ENCODE measurements at regions not wholly inside any gene's neighbourhood (a gene's known extent, or its start where the extent isn't known, plus 50 kb on each side); places are given as distances from the start of the nearest gene placed in this dataset.
"Not testable (repeated sequence)": the region's sequence is repeated elsewhere in the genome, so short reads cannot be mapped to it uniquely, and the experiment has no call there.

- no peak for DNase-seq
Observed at GRCh38 chr10:108568824-108569223, 1354.5 kb downstream of the XPNPEP1 start.

- no peak for DNase-seq
Observed at GRCh38 chr10:108567899-108568752, 1355.2 kb downstream of the XPNPEP1 start.

GRCh38 chr10:108566316-108567107, 1356.8 kb downstream of the XPNPEP1 start:
- no peak for DNase-seq

GRCh38 chr10:108562105-108562504, 1361.2 kb downstream of the XPNPEP1 start:
- no peak for DNase-seq

- DNase-seq: no peak
Observed at GRCh38 chr10:108561649-108562048, 1361.7 kb downstream of the XPNPEP1 start.

GRCh38 chr10:108560488-108560887, 1362.8 kb downstream of the XPNPEP1 start:
- no peak for DNase-seq

- DNase-seq: no peak
Observed at GRCh38 chr10:108556186-108556585, 1367.1 kb downstream of the XPNPEP1 start.

GRCh38 chr10:108545921-108546320, 1377.4 kb downstream of the XPNPEP1 start:
- DNase-seq: no peak

GRCh38 chr10:108544500-108545120, 1378.7 kb downstream of the XPNPEP1 start:
- DNase-seq: peak; percentile 3 to 20

- not testable (repeated sequence) for DNase-seq
Observed at GRCh38 chr10:108533551-108533950, 1369.0 kb upstream of the SORCS1 start.

GRCh38 chr10:108523016-108523800, 1358.7 kb upstream of the SORCS1 start:
- DNase-seq: no peak

GRCh38 chr10:108521827-108522492, 1357.5 kb upstream of the SORCS1 start:
- no peak for DNase-seq

- no peak for DNase-seq
Observed at GRCh38 chr10:108515821-108516220, 1351.3 kb upstream of the SORCS1 start.

GRCh38 chr10:108500396-108500795, 1335.9 kb upstream of the SORCS1 start:
- DNase-seq: no peak

- no peak for DNase-seq
Observed at GRCh38 chr10:108496106-108496505, 1331.6 kb upstream of the SORCS1 start.

- DNase-seq: no peak
Observed at GRCh38 chr10:108490944-108491343, 1326.4 kb upstream of the SORCS1 start.

- DNase-seq: no peak
Observed at GRCh38 chr10:108471420-108471819, 1306.9 kb upstream of the SORCS1 start.

GRCh38 chr10:108469940-108470339, 1305.4 kb upstream of the SORCS1 start:
- DNase-seq: no peak

GRCh38 chr10:108465871-108466641, 1301.5 kb upstream of the SORCS1 start:
- no peak for DNase-seq

- no peak for DNase-seq
Observed at GRCh38 chr10:108462005-108462404, 1297.5 kb upstream of the SORCS1 start.

- no peak for DNase-seq
Observed at GRCh38 chr10:108454793-108455192, 1290.3 kb upstream of the SORCS1 start.

All from NCI-H1930 (cell line).